Fibroblast of skin of back (primary cell): ENCODE measurements at regions not wholly inside any gene's neighbourhood (a gene's known extent, or its start where the extent isn't known, plus 50 kb on each side); places are given as distances from the start of the nearest gene placed in this dataset.
"Not testable (repeated sequence)": the region's sequence is repeated elsewhere in the genome, so short reads cannot be mapped to it uniquely, and the experiment has no call there.

Source experiments
- DNase-seq: peaks from one replicate; pipeline ENCODE4 v3.0.0-alpha.2; 2013

GRCh38 chr20:30484009-30484748 lies 773.3 kb upstream of the DEFB115 start:
- no peak for DNase-seq

- no peak for DNase-seq
These were observed 772.8 kb upstream of the DEFB115 start for GRCh38 chr20:30484749-30485070.

- no peak for DNase-seq
These were observed 771.9 kb upstream of the DEFB115 start for GRCh38 chr20:30485331-30486102.

- no peak for DNase-seq
These were observed 771.4 kb upstream of the DEFB115 start for GRCh38 chr20:30486103-30486478.

- DNase-seq, result not testable (repeated sequence)
These were observed 770.0 kb upstream of the DEFB115 start for GRCh38 chr20:30487461-30487860.

GRCh38 chr20:30487947-30488926 lies 769.2 kb upstream of the DEFB115 start:
- no peak for DNase-seq

- no peak for DNase-seq
These were observed 768.4 kb upstream of the DEFB115 start for GRCh38 chr20:30488941-30489613.

GRCh38 chr20:30489614-30490003 lies 767.9 kb upstream of the DEFB115 start:
- DNase-seq, result no peak

- no peak for DNase-seq
These were observed 766.4 kb upstream of the DEFB115 start for GRCh38 chr20:30491016-30491415.

GRCh38 chr20:30496656-30497055 lies 760.8 kb upstream of the DEFB115 start:
- not testable (repeated sequence) for DNase-seq

GRCh38 chr20:30497191-30497590 lies 760.3 kb upstream of the DEFB115 start:
- DNase-seq, result not testable (repeated sequence)

- DNase-seq, result no peak
These were observed 758.3 kb upstream of the DEFB115 start for GRCh38 chr20:30499123-30499522.

GRCh38 chr20:30499716-30500446 lies 757.6 kb upstream of the DEFB115 start:
- not testable (repeated sequence) for DNase-seq

GRCh38 chr20:30500447-30500820 lies 757.0 kb upstream of the DEFB115 start:
- DNase-seq, result not testable (repeated sequence)

GRCh38 chr20:30500829-30501440 lies 756.5 kb upstream of the DEFB115 start:
- no peak for DNase-seq

- no peak for DNase-seq
These were observed 754.8 kb upstream of the DEFB115 start for GRCh38 chr20:30502670-30503069.

GRCh38 chr20:30503204-30503603 lies 754.3 kb upstream of the DEFB115 start:
- not testable (repeated sequence) for DNase-seq

GRCh38 chr20:30503992-30504570 lies 753.4 kb upstream of the DEFB115 start:
- no peak for DNase-seq

- no peak for DNase-seq
These were observed 751.9 kb upstream of the DEFB115 start for GRCh38 chr20:30505566-30505965.

GRCh38 chr20:30506100-30506499 lies 751.4 kb upstream of the DEFB115 start:
- no peak for DNase-seq

- not testable (repeated sequence) for DNase-seq
These were observed 749.1 kb upstream of the DEFB115 start for GRCh38 chr20:30508382-30508781.
